OCI-LY1 (cell line): ENCODE measurements at regions not wholly inside any gene's neighbourhood (a gene's known extent, or its start where the extent isn't known, plus 50 kb on each side); places are given as distances from the start of the nearest gene placed in this dataset.

ENCODE experiments used
- H2AFZ ChIP-seq: fragments of 200-600 bp; sonication (generic), shearing (Covaris generic); 2 replicates; pipeline ENCODE4 v1.6.0; 2014; ENCODE audit warnings: antibody characterized with exemption, mild to moderate bottlenecking, low read length
- H3F3A ChIP-seq: fragments of 200-600 bp; sonication (generic), shearing (Covaris generic); 2 replicates; pipeline ENCODE4 v1.6.0; 2014; ENCODE audit warnings: mild to moderate bottlenecking, antibody characterized with exemption, low read length, moderate library complexity; ENCODE audit not compliant: insufficient read depth
- H3K27ac ChIP-seq: fragments of 200-600 bp; sonication (generic); 2 replicates; pipeline ENCODE4 v1.5.1; 2014; ENCODE audit warnings: low read length, mixed run types, mild to moderate bottlenecking, low read depth; ENCODE audit not compliant: poor library complexity, severe bottlenecking
- H3K27me3 ChIP-seq: fragments of 200-600 bp; sonication (generic); 2 replicates; pipeline ENCODE4 v1.6.0; 2014; ENCODE audit warnings: antibody characterized with exemption, mild to moderate bottlenecking, low read length, moderate library complexity; ENCODE audit not compliant: insufficient read depth
- H3K36me3 ChIP-seq: fragments of 200-600 bp; sonication (generic); 2 replicates; pipeline ENCODE4 v1.6.1; 2014; ENCODE audit warnings: mild to moderate bottlenecking, antibody characterized with exemption, low read length, moderate library complexity, mixed read lengths; ENCODE audit not compliant: insufficient read depth
- H3K4me1 ChIP-seq: fragments of 200-600 bp; sonication (generic); 2 replicates; pipeline ENCODE4 v1.5.1; 2014; ENCODE audit warnings: mild to moderate bottlenecking, low read length, moderate library complexity; ENCODE audit not compliant: insufficient read depth, severe bottlenecking
- H3K4me2 ChIP-seq: fragments of 200-600 bp; sonication (generic), shearing (Covaris generic); 2 replicates; pipeline ENCODE4 v1.6.1; 2014; ENCODE audit warnings: low read length
- H3K4me3 ChIP-seq: fragments of 200-600 bp; sonication (generic); 2 replicates; pipeline ENCODE4 v1.5.1; 2014; ENCODE audit warnings: low read length, low read depth, mild to moderate bottlenecking, mixed read lengths; ENCODE audit not compliant: poor library complexity, severe bottlenecking
- H3K79me2 ChIP-seq: fragments of 200-600 bp; shearing (Covaris generic); 2 replicates; pipeline ENCODE4 v1.6.1; 2016; ENCODE audit warnings: mixed run types, low read length, mixed read lengths; ENCODE audit not compliant: insufficient read depth
- H3K9ac ChIP-seq: fragments of 200-600 bp; sonication (generic), shearing (Covaris generic); 2 replicates; pipeline ENCODE4 v1.6.1; 2014; ENCODE audit warnings: mild to moderate bottlenecking, low read length, mixed read lengths
- H3K9me2 ChIP-seq: fragments of 200-600 bp; sonication (generic), shearing (Covaris generic); 2 replicates; pipeline ENCODE4 v1.6.1; 2014; ENCODE audit warnings: low read depth, mild to moderate bottlenecking, low read length, mixed read lengths
- H3K9me3 ChIP-seq: fragments of 200-600 bp; shearing (Covaris generic); 2 replicates; pipeline ENCODE4 v1.6.1; 2014; ENCODE audit warnings: low read length, mixed read lengths
- H4K20me1 ChIP-seq: fragments of 200-600 bp; sonication (generic), shearing (Covaris generic); 2 replicates; pipeline ENCODE4 v1.6.0; 2016; ENCODE audit warnings: mild to moderate bottlenecking, low read length; ENCODE audit not compliant: insufficient read depth
- EZH2 ChIP-seq: fragments of 200-600 bp; sonication (generic), shearing (Covaris generic); IDR thresholded peaks from 2 replicates; pipeline ENCODE4 v1.8.0; 2017; ENCODE audit warnings: borderline replicate concordance, mixed run types, mild to moderate bottlenecking, antibody characterized with exemption, low read length, moderate library complexity, mixed read lengths
- TF ChIP-seq, protein P1 (sequence below): fragments of 200-600 bp; sonication (generic), shearing (Covaris generic); IDR thresholded peaks from 2 replicates; pipeline ENCODE4 v1.5.1; 2017; ENCODE audit warnings: mild to moderate bottlenecking, antibody characterized with exemption, low read length, moderate library complexity, mixed read lengths

GRCh38 chr3:76061654-76062053, 276.3 kb upstream of the ZNF717 start:
- Histone ChIP-seq H2AFZ (no peak overlapping the region), H3K27me3 (no peaks in the 10 kb centered on the region), H3K9me2 (no peaks in the 10 kb centered on the region), H3K4me2 (no peak overlapping the region), H3K79me2 (no peaks in the 10 kb centered on the region), H4K20me1 (no peaks in the 10 kb centered on the region), H3K4me3 (no peak overlapping the region), H3F3A (no peaks in the 10 kb centered on the region), H3K36me3 (no peaks in the 10 kb centered on the region), H3K27ac (no peak overlapping the region), H3K9ac (no peak overlapping the region), H3K9me3 (no peaks in the 10 kb centered on the region), H3K4me1 (no peaks in the 10 kb centered on the region)
- TF ChIP-seq EZH2: no peak
- TF ChIP-seq, protein P1, sequence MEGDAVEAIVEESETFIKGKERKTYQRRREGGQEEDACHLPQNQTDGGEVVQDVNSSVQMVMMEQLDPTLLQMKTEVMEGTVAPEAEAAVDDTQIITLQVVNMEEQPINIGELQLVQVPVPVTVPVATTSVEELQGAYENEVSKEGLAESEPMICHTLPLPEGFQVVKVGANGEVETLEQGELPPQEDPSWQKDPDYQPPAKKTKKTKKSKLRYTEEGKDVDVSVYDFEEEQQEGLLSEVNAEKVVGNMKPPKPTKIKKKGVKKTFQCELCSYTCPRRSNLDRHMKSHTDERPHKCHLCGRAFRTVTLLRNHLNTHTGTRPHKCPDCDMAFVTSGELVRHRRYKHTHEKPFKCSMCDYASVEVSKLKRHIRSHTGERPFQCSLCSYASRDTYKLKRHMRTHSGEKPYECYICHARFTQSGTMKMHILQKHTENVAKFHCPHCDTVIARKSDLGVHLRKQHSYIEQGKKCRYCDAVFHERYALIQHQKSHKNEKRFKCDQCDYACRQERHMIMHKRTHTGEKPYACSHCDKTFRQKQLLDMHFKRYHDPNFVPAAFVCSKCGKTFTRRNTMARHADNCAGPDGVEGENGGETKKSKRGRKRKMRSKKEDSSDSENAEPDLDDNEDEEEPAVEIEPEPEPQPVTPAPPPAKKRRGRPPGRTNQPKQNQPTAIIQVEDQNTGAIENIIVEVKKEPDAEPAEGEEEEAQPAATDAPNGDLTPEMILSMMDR: no peak

DNA sequence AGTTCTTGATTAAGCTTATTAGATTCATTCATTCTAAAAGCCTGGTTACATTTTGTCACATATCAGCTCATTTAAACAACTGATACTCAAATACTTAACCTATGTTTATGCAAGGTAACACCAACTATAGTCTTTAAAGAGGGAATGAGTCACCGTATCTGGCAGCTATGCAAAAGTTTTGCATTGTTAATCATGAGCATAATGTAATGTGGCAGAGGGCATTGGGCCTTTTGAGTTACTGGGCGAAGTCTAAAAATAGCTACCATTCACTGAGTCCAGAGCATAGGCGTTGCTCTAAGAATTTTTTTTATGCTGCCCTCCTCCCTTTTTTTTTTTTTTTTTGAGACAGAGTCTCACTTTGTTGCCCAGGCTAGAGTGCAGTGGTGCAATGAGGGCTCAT, 277.7 kb upstream of the ZNF717 start:
- TF ChIP-seq, protein P1: no peak
- no peak for TF ChIP-seq EZH2
- no peak overlapping the region for H3K9ac ChIP-seq
- H3K9me2 ChIP-seq: no peaks in the 10 kb centered on the region
- no peaks in the 10 kb centered on the region for H3K79me2 ChIP-seq
- H4K20me1 ChIP-seq: no peaks in the 10 kb centered on the region
- H3K27me3 ChIP-seq: no peaks in the 10 kb centered on the region
- no peaks in the 10 kb centered on the region for H3K4me1 ChIP-seq
- H3K4me3 ChIP-seq: no peak overlapping the region
- H3K36me3 ChIP-seq: no peaks in the 10 kb centered on the region
- H3K27ac ChIP-seq: no peak overlapping the region
- no peaks in the 10 kb centered on the region for H3K9me3 ChIP-seq
- no peak overlapping the region for H3K4me2 ChIP-seq
- no peaks in the 10 kb centered on the region for H3F3A ChIP-seq
- no peak overlapping the region for H2AFZ ChIP-seq

DNA sequence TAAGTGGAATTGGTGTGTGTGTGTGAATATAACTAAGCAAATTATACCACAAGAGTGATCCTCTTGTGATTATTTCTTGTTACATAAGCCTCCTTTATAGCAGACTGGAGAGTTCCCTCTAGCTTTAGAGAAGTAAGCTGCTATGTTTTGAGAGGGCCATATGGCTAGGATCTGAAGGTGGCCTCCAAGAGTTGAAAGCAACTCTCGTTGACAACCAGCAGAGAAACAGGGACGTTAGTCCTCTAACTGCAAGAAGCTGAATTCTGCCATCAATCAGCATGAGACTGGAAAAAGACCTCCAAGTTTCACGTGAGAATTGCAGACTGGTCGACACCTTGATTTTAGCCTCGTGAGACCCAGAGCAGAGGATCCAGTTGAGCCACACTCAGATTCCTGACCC, 278.5 kb upstream of the ZNF717 start:
- Histone ChIP-seq H3K79me2 (no peaks in the 10 kb centered on the region), H3K9me3 (no peaks in the 10 kb centered on the region), H3K36me3 (no peaks in the 10 kb centered on the region), H3K9me2 (no peaks in the 10 kb centered on the region), H3K4me3 (no peak overlapping the region), H3K9ac (no peak overlapping the region), H3K4me1 (no peaks in the 10 kb centered on the region), H3K27me3 (no peaks in the 10 kb centered on the region), H3K27ac (no peak overlapping the region), H3F3A (no peaks in the 10 kb centered on the region), H3K4me2 (no peak overlapping the region), H2AFZ (no peak overlapping the region), H4K20me1 (no peaks in the 10 kb centered on the region)
- TF ChIP-seq, protein P1: no peak
- no peak for TF ChIP-seq EZH2
